ENCODE measurements at regions not wholly inside any gene's neighbourhood (a gene's known extent, or its start where the extent isn't known, plus 50 kb on each side); places are given as distances from the start of the nearest gene placed in this dataset.

GRCh38 chr5:13252699-13253098 is 691.8 kb downstream of the DNAH5 start:
- TF ChIP-seq CTCF (IDR thresholded peaks at IDR 0.05) = no peak
- TF ChIP-seq EP300 (IDR thresholded peaks at IDR 0.05) = no peak
- no peak for TF ChIP-seq POLR2A (IDR thresholded peaks at IDR 0.05)
- TF ChIP-seq POLR2AphosphoS5 (IDR thresholded peaks at IDR 0.05) = no peak
